ENCODE measurements at regions not wholly inside any gene's neighbourhood (a gene's known extent, or its start where the extent isn't known, plus 50 kb on each side); places are given as distances from the start of the nearest gene placed in this dataset.

DNA sequence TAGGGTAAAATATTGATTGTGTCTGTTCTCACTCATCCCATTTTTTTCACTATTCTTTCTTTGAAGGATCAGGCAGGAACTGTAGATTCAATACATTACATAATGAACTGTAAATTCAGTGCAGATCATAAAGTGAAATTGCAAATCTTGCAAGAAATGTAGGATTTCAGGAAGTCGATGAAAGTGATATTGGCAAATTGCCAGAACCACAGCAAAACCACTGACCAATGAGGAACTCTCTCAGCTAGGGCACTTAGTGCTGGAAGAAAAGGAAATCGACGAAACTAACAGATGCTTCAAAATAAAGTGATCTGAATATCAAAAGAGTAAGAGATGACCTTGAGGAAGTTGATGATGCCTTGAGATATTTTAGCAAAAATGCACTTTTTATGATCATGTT, 157.6 kb downstream of the AACS start:
- no peak overlapping the region for H3K27ac ChIP-seq
- TF ChIP-seq, protein P1, sequence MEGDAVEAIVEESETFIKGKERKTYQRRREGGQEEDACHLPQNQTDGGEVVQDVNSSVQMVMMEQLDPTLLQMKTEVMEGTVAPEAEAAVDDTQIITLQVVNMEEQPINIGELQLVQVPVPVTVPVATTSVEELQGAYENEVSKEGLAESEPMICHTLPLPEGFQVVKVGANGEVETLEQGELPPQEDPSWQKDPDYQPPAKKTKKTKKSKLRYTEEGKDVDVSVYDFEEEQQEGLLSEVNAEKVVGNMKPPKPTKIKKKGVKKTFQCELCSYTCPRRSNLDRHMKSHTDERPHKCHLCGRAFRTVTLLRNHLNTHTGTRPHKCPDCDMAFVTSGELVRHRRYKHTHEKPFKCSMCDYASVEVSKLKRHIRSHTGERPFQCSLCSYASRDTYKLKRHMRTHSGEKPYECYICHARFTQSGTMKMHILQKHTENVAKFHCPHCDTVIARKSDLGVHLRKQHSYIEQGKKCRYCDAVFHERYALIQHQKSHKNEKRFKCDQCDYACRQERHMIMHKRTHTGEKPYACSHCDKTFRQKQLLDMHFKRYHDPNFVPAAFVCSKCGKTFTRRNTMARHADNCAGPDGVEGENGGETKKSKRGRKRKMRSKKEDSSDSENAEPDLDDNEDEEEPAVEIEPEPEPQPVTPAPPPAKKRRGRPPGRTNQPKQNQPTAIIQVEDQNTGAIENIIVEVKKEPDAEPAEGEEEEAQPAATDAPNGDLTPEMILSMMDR (conservative IDR thresholded peaks at IDR 0.05), result no peak

GRCh38 chr12:125225641-125226040, 160.4 kb downstream of the AACS start:
- TF ChIP-seq, protein P1 (conservative IDR thresholded peaks at IDR 0.05), result no peak
- H3K27ac ChIP-seq, result no peak overlapping the region

GRCh38 chr12:125228519-125229260, 163.5 kb downstream of the AACS start:
- TF ChIP-seq, protein P1 (conservative IDR thresholded peaks at IDR 0.05), result no peak
- H3K27ac ChIP-seq, result no peak overlapping the region

GRCh38 chr12:125229878-125230530, 164.8 kb downstream of the AACS start:
- TF ChIP-seq, protein P1 (conservative IDR thresholded peaks at IDR 0.05), result no peak
- H3K27ac ChIP-seq, result no peak overlapping the region

DNA sequence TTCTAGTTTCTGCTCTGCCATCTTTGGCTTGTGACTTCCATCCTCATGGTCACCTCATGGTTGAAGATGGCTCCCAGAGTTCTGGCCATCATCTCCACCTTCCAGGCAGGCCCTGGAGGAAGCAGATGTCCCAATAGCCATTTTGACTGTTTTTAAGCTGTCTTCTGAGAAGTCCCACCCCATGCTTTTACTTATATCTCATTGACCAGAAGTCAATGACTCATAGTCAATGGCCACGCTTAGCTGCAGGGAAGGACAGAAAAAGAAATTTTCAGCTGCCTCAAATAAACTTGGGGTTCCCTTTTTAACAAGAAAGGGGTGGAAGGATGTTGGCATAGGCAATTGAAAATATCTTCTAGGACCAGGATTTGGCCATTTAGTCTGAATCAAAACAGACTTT, 168.1 kb downstream of the AACS start:
- TF ChIP-seq, protein P1 (conservative IDR thresholded peaks at IDR 0.05), result no peak
- no peak overlapping the region for H3K27ac ChIP-seq

DNA sequence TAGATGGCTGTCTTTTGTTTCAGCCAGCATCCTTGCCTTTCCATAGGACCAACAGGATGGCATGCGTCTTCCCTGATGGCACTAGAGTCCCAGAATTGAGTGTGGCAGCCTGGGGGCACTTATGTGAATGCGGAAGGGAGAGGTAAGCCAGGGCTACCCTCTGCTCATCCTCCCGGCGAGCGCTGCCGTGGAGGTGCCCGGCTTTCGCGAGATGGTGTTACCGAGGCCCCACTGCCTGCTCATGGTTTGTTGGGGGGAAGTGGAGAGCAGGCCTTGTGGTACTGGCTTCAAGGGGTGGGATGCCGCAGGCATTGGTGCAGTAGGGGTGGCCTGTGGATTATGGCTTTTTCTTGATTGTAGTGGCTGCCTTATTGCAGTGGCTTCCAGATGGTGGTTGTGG, 174.3 kb downstream of the AACS start:
- TF ChIP-seq, protein P1 (conservative IDR thresholded peaks at IDR 0.05), result no peak
- no peak overlapping the region for H3K27ac ChIP-seq

- TF ChIP-seq, protein P1 (conservative IDR thresholded peaks at IDR 0.05), result no peak
- H3K27ac ChIP-seq, result no peak overlapping the region
Measured at GRCh38 chr12:125240717-125241116, 175.5 kb downstream of the AACS start.

Measured in VCaP (cell line).